ENCODE measurements at regions not wholly inside any gene's neighbourhood (a gene's known extent, or its start where the extent isn't known, plus 50 kb on each side); places are given as distances from the start of the nearest gene placed in this dataset.

- TF ChIP-seq CTCF (conservative IDR thresholded peaks at IDR 0.05; ENCODE audit: low read length) (no peak), EZH2phosphoT487 (IDR thresholded peaks at IDR 0.05; ENCODE audit: borderline replicate concordance) (no peak)
Measured at GRCh38 chr3:76429581-76430177, 610.2 kb upstream of the ROBO2 start.

Data from Loucy (cell line).